HepG2 (cell line): ENCODE measurements at regions not wholly inside any gene's neighbourhood (a gene's known extent, or its start where the extent isn't known, plus 50 kb on each side); places are given as distances from the start of the nearest gene placed in this dataset.

Source experiments
- ARNTL ChIP-seq: sonication (generic); formaldehyde crosslinking; IDR thresholded peaks from 2 replicates; pipeline ENCODE4 v1.4.0; 2020; ENCODE audit warnings: mild to moderate bottlenecking, missing genetic modification reagents
- ATAD3A ChIP-seq: sonication (generic); formaldehyde crosslinking; IDR thresholded peaks from 2 replicates; pipeline ENCODE4 v1.4.0; 2020; ENCODE audit warnings: missing genetic modification reagents
- CEBPB ChIP-seq: IDR thresholded peaks from 2 replicates; pipeline ENCODE4 v1.6.1; 2011; ENCODE audit warnings: low read depth, low read length, improper control_type of control experiment, borderline replicate concordance
- DRAP1 ChIP-seq: IDR thresholded peaks from 2 replicates; pipeline ENCODE4 v1.6.1; 2016; ENCODE audit warnings: missing genetic modification reagents, missing compliant biosample characterization
- EEA1 ChIP-seq: sonication (generic); formaldehyde crosslinking; IDR thresholded peaks from 2 replicates; pipeline ENCODE4 v1.5.1; 2020; ENCODE audit warnings: mild to moderate bottlenecking, missing genetic modification reagents, borderline replicate concordance
- FOXJ3 ChIP-seq: sonication (generic); formaldehyde crosslinking; IDR thresholded peaks from 2 replicates; pipeline ENCODE4 v1.4.0; 2020; ENCODE audit warnings: missing genetic modification reagents, mild to moderate bottlenecking, borderline replicate concordance
- GMEB2 ChIP-seq: IDR thresholded peaks from 2 replicates; pipeline ENCODE4 v1.6.1; 2016; ENCODE audit warnings: missing biosample characterization, missing genetic modification reagents, low read depth
- HNF1A ChIP-seq, 2 experiments: sonication (generic) in 1 of 2; formaldehyde crosslinking in 1 of 2; IDR thresholded peaks; 2 replicates each; pipeline versions ENCODE4 v1.4.0 to v1.6.1; 2016 to 2020; ENCODE audit warnings: borderline replicate concordance in 1 of 2, low read depth in 1 of 2, mild to moderate bottlenecking in 1 of 2, missing genetic modification reagents in 1 of 2
- IRF9 ChIP-seq: sonication (generic); formaldehyde crosslinking; IDR thresholded peaks from 2 replicates; pipeline ENCODE4 v1.8.0; 2022; ENCODE audit warnings: missing genetic modification reagents, mild to moderate bottlenecking, borderline replicate concordance
- KDM3A ChIP-seq: IDR thresholded peaks from 2 replicates; pipeline ENCODE4 v1.6.1; 2018; ENCODE audit warnings: low read depth, missing compliant biosample characterization
- MXI1 ChIP-seq: IDR thresholded peaks from 3 replicates; pipeline ENCODE4 v1.6.1; 2012; ENCODE audit warnings: low read depth, low read length, inconsistent platforms, borderline replicate concordance
- NFIC ChIP-seq: IDR thresholded peaks from 2 replicates; pipeline ENCODE4 v1.6.1; 2012; ENCODE audit warnings: mild to moderate bottlenecking, low read length, inconsistent platforms
- NR2C2 ChIP-seq: sonication (generic); formaldehyde crosslinking; IDR thresholded peaks from 2 replicates; pipeline ENCODE4 v1.4.0; 2020; ENCODE audit warnings: missing genetic modification reagents, mild to moderate bottlenecking, moderate library complexity, borderline replicate concordance
- NR2F6 ChIP-seq, 2 experiments: IDR thresholded peaks; 2 replicates each; pipeline ENCODE4 v1.6.1; 2016; ENCODE audit warnings: antibody characterized with exemption in 1 of 2, mild to moderate bottlenecking in 1 of 2
- POLR2AphosphoS2 ChIP-seq: IDR thresholded peaks from 2 replicates; pipeline ENCODE4 v1.6.1; 2011; ENCODE audit warnings: low read depth, low read length, improper control_type of control experiment
- PRMT3 ChIP-seq: sonication (generic); formaldehyde crosslinking; IDR thresholded peaks from 2 replicates; pipeline ENCODE4 v1.8.1; 2022; ENCODE audit warnings: low read depth, mild to moderate bottlenecking, moderate library complexity, missing genetic modification reagents, borderline replicate concordance
- RFX1 ChIP-seq: fragments of 450-650 bp; IDR thresholded peaks from 2 replicates; pipeline ENCODE4 v1.6.1; 2017
- RORA ChIP-seq: sonication (generic); formaldehyde crosslinking; IDR thresholded peaks from 2 replicates; pipeline ENCODE4 v1.5.0; 2020; ENCODE audit warnings: mild to moderate bottlenecking, missing genetic modification reagents, moderate library complexity
- TBX3 ChIP-seq: fragments of 450-650 bp; IDR thresholded peaks from 2 replicates; pipeline ENCODE4 v1.6.1; 2017; ENCODE audit warnings: antibody characterized with exemption, mild to moderate bottlenecking, inconsistent platforms, borderline replicate concordance
- TGIF2 ChIP-seq: IDR thresholded peaks from 2 replicates; pipeline ENCODE4 v1.6.1; 2016; ENCODE audit warnings: control low read depth, missing compliant biosample characterization
- ZBTB21 ChIP-seq: sonication (generic); formaldehyde crosslinking; IDR thresholded peaks from 2 replicates; pipeline ENCODE4 v1.4.0; 2020; ENCODE audit warnings: missing genetic modification reagents
- ZBTB3 ChIP-seq: sonication (generic); formaldehyde crosslinking; IDR thresholded peaks from 2 replicates; pipeline ENCODE4 v1.4.0; 2020; ENCODE audit warnings: low read depth, mild to moderate bottlenecking, moderate library complexity, missing genetic modification reagents, borderline replicate concordance
- ZNF326 ChIP-seq: sonication (generic); formaldehyde crosslinking; IDR thresholded peaks from 2 replicates; pipeline ENCODE4 v1.4.0; 2020; ENCODE audit warnings: missing genetic modification reagents, borderline replicate concordance
- ZNF570 ChIP-seq: sonication (generic); formaldehyde crosslinking; IDR thresholded peaks from 2 replicates; pipeline ENCODE4 v1.4.0; 2020; ENCODE audit warnings: mild to moderate bottlenecking, missing genetic modification reagents, borderline replicate concordance
- ZNF776 ChIP-seq: sonication (generic); formaldehyde crosslinking; IDR thresholded peaks from 2 replicates; pipeline ENCODE4 v1.4.0; 2020; ENCODE audit warnings: mild to moderate bottlenecking, missing genetic modification reagents

GRCh38 chr2:145777297-145777696, 1257.4 kb upstream of the ZEB2 start (continued):
- TF ChIP-seq RORA (CRISPR knock-in tag) (no peak), DRAP1 (CRISPR knock-in tag) (0 out of 2 replicates have a peak, but pooled peaks have one; percentile 29), HNF1A (IDR thresholded peaks at IDR 0.05; ENCODE audit: low read depth) (no peak), HNF1A (CRISPR knock-in tag; IDR thresholded peaks at IDR 0.05; ENCODE audit: borderline replicate concordance) (peak; percentile 54; the same call in 1 of the 2 replicates), ZNF776 (CRISPR knock-in tag) (no peak), NR2C2 (CRISPR knock-in tag) (peak; percentile 31; the same call in 1 of the 2 replicates), NR2F6 (IDR thresholded peaks at IDR 0.05) (no peak), NR2F6 (CRISPR knock-in tag; IDR thresholded peaks at IDR 0.05) (no peak), RFX1 (peak; percentile 19; the same call in 1 of the 2 replicates), POLR2AphosphoS2 (no peak), NFIC (peak; percentile 68; the same call in 1 of the 2 replicates), TGIF2 (0 out of 2 replicates have a peak, but pooled peaks have one; percentile 35), PRMT3 (no peak), CEBPB (no peak), ZNF570 (CRISPR knock-in tag) (no peak), TBX3 (peak; percentile 41; the same call in 1 of the 2 replicates), KDM3A (peak; percentile 67), ZNF326 (CRISPR knock-in tag) (no peak), MXI1 (peak; percentile 16; the same call in 1 of the 3 replicates), EEA1 (CRISPR knock-in tag) (no peak), ATAD3A (CRISPR knock-in tag) (no peak), GMEB2 (no peak), ZBTB3 (no peak), IRF9 (no peak), ZBTB21 (CRISPR knock-in tag) (no peak), ARNTL (CRISPR knock-in tag) (0 out of 2 replicates have a peak, but pooled peaks have one; percentile 42), FOXJ3 (CRISPR knock-in tag) (0 out of 2 replicates have a peak, but pooled peaks have one; percentile 40)
